LoVo (cell line): ENCODE measurements at regions not wholly inside any gene's neighbourhood (a gene's known extent, or its start where the extent isn't known, plus 50 kb on each side); places are given as distances from the start of the nearest gene placed in this dataset.
"Not testable (repeated sequence)": the region's sequence is repeated elsewhere in the genome, so short reads cannot be mapped to it uniquely, and the experiment has no call there.

ENCODE experiments used
- DNase-seq: peaks from one replicate; pipeline ENCODE4 v3.0.0-alpha.2; 2016; ENCODE audit warnings: low spot score

- no peak for DNase-seq
These were observed 63.3 kb downstream of the POU4F1 start for GRCh38 chr13:78540058-78540457.

GRCh38 chr13:78526044-78526443 lies 77.3 kb downstream of the POU4F1 start:
- not testable (repeated sequence) for DNase-seq

- DNase-seq, result no peak
These were observed 78.4 kb downstream of the POU4F1 start for GRCh38 chr13:78524936-78525335.

- DNase-seq, result no peak
These were observed 82.3 kb downstream of the POU4F1 start for GRCh38 chr13:78521091-78521490.

- no peak for DNase-seq
These were observed 82.9 kb downstream of the POU4F1 start for GRCh38 chr13:78520425-78520824.

- not testable (repeated sequence) for DNase-seq
These were observed 84.9 kb downstream of the POU4F1 start for GRCh38 chr13:78518482-78518881.

GRCh38 chr13:78499802-78500201 lies 103.5 kb downstream of the POU4F1 start:
- no peak for DNase-seq

- DNase-seq, result no peak
These were observed 105.5 kb downstream of the POU4F1 start for GRCh38 chr13:78497702-78498355.

- DNase-seq, result no peak
These were observed 111.4 kb downstream of the POU4F1 start for GRCh38 chr13:78491978-78492377.

GRCh38 chr13:78490225-78490624 lies 113.1 kb downstream of the POU4F1 start:
- DNase-seq, result not testable (repeated sequence)

GRCh38 chr13:78487707-78488106 lies 115.6 kb downstream of the POU4F1 start:
- DNase-seq, result no peak

GRCh38 chr13:78485803-78486202 lies 117.5 kb downstream of the POU4F1 start:
- no peak for DNase-seq

GRCh38 chr13:78478183-78478582 lies 125.2 kb downstream of the POU4F1 start:
- no peak for DNase-seq

- no peak for DNase-seq
These were observed 126.4 kb downstream of the POU4F1 start for GRCh38 chr13:78476910-78477309.

- DNase-seq, result no peak
These were observed 134.7 kb downstream of the POU4F1 start for GRCh38 chr13:78468621-78469020.

- no peak for DNase-seq
These were observed 138.1 kb downstream of the POU4F1 start for GRCh38 chr13:78465250-78465649.

- no peak for DNase-seq
These were observed 143.2 kb downstream of the POU4F1 start for GRCh38 chr13:78460176-78460575.

GRCh38 chr13:78443839-78444238 lies 159.5 kb downstream of the POU4F1 start:
- no peak for DNase-seq

GRCh38 chr13:78437781-78438180 lies 165.6 kb downstream of the POU4F1 start:
- DNase-seq, result no peak

GRCh38 chr13:78436311-78436710 lies 167.0 kb downstream of the POU4F1 start:
- DNase-seq, result no peak

GRCh38 chr13:78431328-78431727 lies 172.0 kb downstream of the POU4F1 start:
- DNase-seq, result no peak

GRCh38 chr13:78430811-78431210 lies 172.5 kb downstream of the POU4F1 start:
- no peak for DNase-seq

- no peak for DNase-seq
These were observed 173.1 kb downstream of the POU4F1 start for GRCh38 chr13:78430166-78430791.

- DNase-seq, result no peak
These were observed 174.7 kb downstream of the POU4F1 start for GRCh38 chr13:78428646-78429045.
